ENCODE measurements at regions not wholly inside any gene's neighbourhood (a gene's known extent, or its start where the extent isn't known, plus 50 kb on each side); places are given as distances from the start of the nearest gene placed in this dataset.

DNA sequence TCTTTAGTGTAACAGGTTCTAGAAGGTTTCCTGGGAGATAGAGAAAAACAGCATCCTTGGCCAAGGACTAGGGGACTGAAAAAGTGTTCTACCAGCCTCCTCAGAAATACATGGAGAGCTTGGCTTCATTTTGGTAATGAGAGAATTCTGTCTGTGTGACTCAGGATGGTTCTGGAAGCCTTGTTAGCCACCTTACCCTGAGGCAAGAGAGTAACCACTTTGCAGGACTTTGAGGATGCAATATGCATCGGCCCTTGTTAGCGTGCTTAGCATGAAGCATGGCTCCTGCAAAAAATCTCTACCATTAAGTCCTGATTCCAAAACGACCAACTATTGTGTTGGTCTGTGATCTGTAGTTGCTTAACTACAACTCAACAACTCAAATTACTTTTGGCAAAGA is 79.8 kb downstream of the C1QL2 start:
- TF ChIP-seq POLR2AphosphoS5 (IDR thresholded peaks at IDR 0.05), result no peak
- no peak for TF ChIP-seq EZH2 (IDR thresholded peaks at IDR 0.05; ENCODE audit: borderline replicate concordance, insufficient read depth, low read length, poor library complexity, severe bottlenecking)
- TF ChIP-seq CTCF (IDR thresholded peaks at IDR 0.05; ENCODE audit: poor library complexity, severe bottlenecking), result no peak
- TF ChIP-seq SMC3 (conservative IDR thresholded peaks at IDR 0.05; ENCODE audit: poor library complexity), result no peak
